Erythroblast (primary cell): ENCODE measurements at regions not wholly inside any gene's neighbourhood (a gene's known extent, or its start where the extent isn't known, plus 50 kb on each side); places are given as distances from the start of the nearest gene placed in this dataset.

Source experiments
- GATA1 ChIP-seq: IDR thresholded peaks from 2 replicates; pipeline ENCODE4 v1.6.1; 2011; ENCODE audit warnings: low read depth, mild to moderate bottlenecking, control low read depth, low read length, moderate library complexity
- POLR2A ChIP-seq: IDR thresholded peaks from 2 replicates; pipeline ENCODE4 v1.6.1; 2011; ENCODE audit warnings: mild to moderate bottlenecking, low read length

- no peak for TF ChIP-seq POLR2A
- TF ChIP-seq GATA1: no peak
Measured at GRCh38 chr12:97140355-97140754, 233.3 kb downstream of the NEDD1 start.
